SU-DHL-6 (cell line): ENCODE measurements at regions not wholly inside any gene's neighbourhood (a gene's known extent, or its start where the extent isn't known, plus 50 kb on each side); places are given as distances from the start of the nearest gene placed in this dataset.
"Not testable (repeated sequence)": the region's sequence is repeated elsewhere in the genome, so short reads cannot be mapped to it uniquely, and the experiment has no call there.

Experiments
- H2AFZ ChIP-seq: fragments of 200-600 bp; sonication (generic); 2 replicates; pipeline ENCODE4 v1.6.1; 2014; ENCODE audit warnings: low read depth, mild to moderate bottlenecking, moderate library complexity, mixed read lengths, antibody characterized with exemption, low read length; ENCODE audit not compliant: severe bottlenecking
- H3F3A ChIP-seq: fragments of 200-600 bp; shearing (Covaris generic); 2 replicates; pipeline ENCODE4 v1.6.0; 2016; ENCODE audit warnings: antibody characterized with exemption, mild to moderate bottlenecking; ENCODE audit not compliant: insufficient read depth
- H3K27ac ChIP-seq: fragments of 200-600 bp; sonication (generic); 2 replicates; pipeline ENCODE4 v1.5.1; 2016; ENCODE audit warnings: low read depth, mild to moderate bottlenecking, low read length, moderate library complexity, mixed read lengths
- H3K27me3 ChIP-seq: fragments of 200-600 bp; sonication (generic), shearing (Covaris generic); 2 replicates; pipeline ENCODE4 v1.6.0; 2014; ENCODE audit warnings: mild to moderate bottlenecking, low read length
- H3K36me3 ChIP-seq: fragments of 200-600 bp; sonication (generic); 2 replicates; pipeline ENCODE4 v1.6.1; 2014; ENCODE audit warnings: mild to moderate bottlenecking, low read length, mixed read lengths
- H3K4me2 ChIP-seq: fragments of 300-600, 200-600 bp; shearing (Covaris generic), sonication (generic); 2 replicates; pipeline ENCODE4 v1.6.0; 2014; ENCODE audit warnings: low read length, low read depth, mild to moderate bottlenecking; ENCODE audit not compliant: poor library complexity, severe bottlenecking
- H3K4me3 ChIP-seq: fragments of 200-600 bp; sonication (generic); 2 replicates; pipeline ENCODE4 v1.5.1; 2014; ENCODE audit warnings: antibody characterized with exemption, low read length, mild to moderate bottlenecking, mixed read lengths; ENCODE audit not compliant: insufficient read depth, poor library complexity, severe bottlenecking
- H3K79me2 ChIP-seq: fragments of 200-600 bp; sonication (generic); 2 replicates; pipeline ENCODE4 v1.6.1; 2014; ENCODE audit warnings: mild to moderate bottlenecking, low read length, moderate library complexity; ENCODE audit not compliant: insufficient read depth
- H3K9ac ChIP-seq: fragments of 200-600 bp; sonication (generic); 2 replicates; pipeline ENCODE4 v1.7.0; 2014; ENCODE audit warnings: mild to moderate bottlenecking, low read length
- H3K9me2 ChIP-seq: fragments of 200-600 bp; sonication (generic); replicated peaks from 2 replicates; pipeline ENCODE4 v1.6.1; 2014; ENCODE audit warnings: low read length; ENCODE audit not compliant: insufficient read depth
- H3K9me3 ChIP-seq: fragments of 200-600 bp; sonication (generic); 2 replicates; pipeline ENCODE4 v1.6.1; 2014; ENCODE audit warnings: low read length, mixed read lengths; ENCODE audit not compliant: insufficient read depth
- H4K20me1 ChIP-seq: fragments of 200-600 bp; sonication (generic); 2 replicates; pipeline ENCODE4 v1.6.1; 2014; ENCODE audit warnings: low read depth, mild to moderate bottlenecking, antibody characterized with exemption, low read length, moderate library complexity, mixed read lengths
- EZH2phosphoT487 ChIP-seq: fragments of 200-600 bp; sonication (generic), shearing (Covaris generic); conservative IDR thresholded peaks from 2 replicates; pipeline ENCODE4 v1.6.1; 2018; ENCODE audit warnings: mild to moderate bottlenecking, antibody characterized with exemption, low read length, moderate library complexity, mixed read lengths
- TF ChIP-seq, protein P1 (sequence below): fragments of 200-600 bp; sonication (generic); IDR thresholded peaks from one replicate; pipeline ENCODE4 v1.5.1; 2017; ENCODE audit warnings: antibody characterized with exemption, mild to moderate bottlenecking, low read length, moderate library complexity; ENCODE audit not compliant: insufficient read depth, poor library complexity, severe bottlenecking

DNA sequence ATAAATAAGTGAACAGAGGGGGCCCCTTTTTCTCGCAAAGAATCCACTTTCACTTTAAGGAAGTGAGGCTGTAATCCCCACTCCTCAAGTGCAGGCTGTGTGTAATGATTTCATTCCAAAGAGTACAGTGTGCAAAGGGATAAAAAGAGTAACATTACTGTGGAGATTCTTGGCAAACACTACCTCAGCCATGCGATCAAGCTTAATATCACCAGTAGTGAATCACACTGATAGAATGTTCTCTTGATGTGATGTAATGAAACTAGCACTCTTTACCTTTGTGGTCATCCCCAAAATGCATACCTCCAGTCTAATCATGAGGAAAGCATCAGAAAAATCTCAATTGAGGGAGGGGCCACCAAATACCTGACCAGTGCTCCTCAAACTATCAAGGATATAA, 246.1 kb upstream of the CHORDC1 start:
- Histone ChIP-seq H3K9ac (no peak overlapping the region), H3K36me3 (no peaks in the 10 kb centered on the region), H3F3A (no peaks in the 10 kb centered on the region), H3K27me3 (no peaks in the 10 kb centered on the region), H3K79me2 (no peaks in the 10 kb centered on the region), H3K27ac (no peak overlapping the region), H2AFZ (no peak overlapping the region), H4K20me1 (no peaks in the 10 kb centered on the region), H3K9me3 (no peaks in the 10 kb centered on the region), H3K4me3 (no peak overlapping the region), H3K9me2 (no peaks in the 10 kb centered on the region), H3K4me2 (no peak overlapping the region)
- no peak for TF ChIP-seq EZH2phosphoT487
- TF ChIP-seq, protein P1, sequence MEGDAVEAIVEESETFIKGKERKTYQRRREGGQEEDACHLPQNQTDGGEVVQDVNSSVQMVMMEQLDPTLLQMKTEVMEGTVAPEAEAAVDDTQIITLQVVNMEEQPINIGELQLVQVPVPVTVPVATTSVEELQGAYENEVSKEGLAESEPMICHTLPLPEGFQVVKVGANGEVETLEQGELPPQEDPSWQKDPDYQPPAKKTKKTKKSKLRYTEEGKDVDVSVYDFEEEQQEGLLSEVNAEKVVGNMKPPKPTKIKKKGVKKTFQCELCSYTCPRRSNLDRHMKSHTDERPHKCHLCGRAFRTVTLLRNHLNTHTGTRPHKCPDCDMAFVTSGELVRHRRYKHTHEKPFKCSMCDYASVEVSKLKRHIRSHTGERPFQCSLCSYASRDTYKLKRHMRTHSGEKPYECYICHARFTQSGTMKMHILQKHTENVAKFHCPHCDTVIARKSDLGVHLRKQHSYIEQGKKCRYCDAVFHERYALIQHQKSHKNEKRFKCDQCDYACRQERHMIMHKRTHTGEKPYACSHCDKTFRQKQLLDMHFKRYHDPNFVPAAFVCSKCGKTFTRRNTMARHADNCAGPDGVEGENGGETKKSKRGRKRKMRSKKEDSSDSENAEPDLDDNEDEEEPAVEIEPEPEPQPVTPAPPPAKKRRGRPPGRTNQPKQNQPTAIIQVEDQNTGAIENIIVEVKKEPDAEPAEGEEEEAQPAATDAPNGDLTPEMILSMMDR = no peak

- H3K27ac ChIP-seq = no peak overlapping the region
Measured at GRCh38 chr11:90465553-90465952, 242.7 kb upstream of the CHORDC1 start.

GRCh38 chr11:90455347-90455920, 232.6 kb upstream of the CHORDC1 start:
- not testable (repeated sequence) for H4K20me1 ChIP-seq

More at GRCh38 chr11:90465553-90465952, 242.7 kb upstream of the CHORDC1 start:
- TF ChIP-seq, protein P1 = no peak
- TF ChIP-seq EZH2phosphoT487 = no peak
- H4K20me1 ChIP-seq = no peaks in the 10 kb centered on the region
- H2AFZ ChIP-seq = no peak overlapping the region
- H3K4me2 ChIP-seq = no peak overlapping the region
- H3K9ac ChIP-seq = no peak overlapping the region
- H3K36me3 ChIP-seq = no peaks in the 10 kb centered on the region
- H3K4me3 ChIP-seq = no peak overlapping the region
- no peaks in the 10 kb centered on the region for H3K9me2 ChIP-seq
- no peaks in the 10 kb centered on the region for H3K27me3 ChIP-seq
- H3K9me3 ChIP-seq = no peaks in the 10 kb centered on the region
- H3F3A ChIP-seq = no peaks in the 10 kb centered on the region
- H3K79me2 ChIP-seq = no peaks in the 10 kb centered on the region

DNA sequence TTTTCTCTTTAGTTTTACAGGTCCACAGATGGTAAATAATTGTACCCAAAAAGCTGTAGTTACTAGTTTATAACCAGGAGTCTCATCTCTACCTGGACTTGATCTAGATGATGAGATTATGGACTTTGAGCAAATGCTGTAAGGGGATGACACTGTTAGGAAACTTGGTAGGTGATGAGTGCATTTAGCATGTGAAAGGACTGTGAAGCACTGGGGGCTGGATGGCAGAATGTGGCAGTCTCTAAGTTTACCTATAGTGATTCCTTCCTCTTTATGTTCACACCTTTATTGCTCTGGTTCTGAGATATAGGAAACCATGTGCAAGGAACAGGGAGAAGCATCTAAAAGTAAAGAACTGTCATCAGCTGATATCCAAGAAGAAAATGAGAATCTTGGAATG, 230.7 kb upstream of the CHORDC1 start:
- Histone ChIP-seq H3K79me2 (no peaks in the 10 kb centered on the region), H3K36me3 (no peaks in the 10 kb centered on the region), H4K20me1 (no peaks in the 10 kb centered on the region), H3K9ac (no peak overlapping the region), H3F3A (no peaks in the 10 kb centered on the region), H3K4me3 (no peak overlapping the region), H2AFZ (no peak overlapping the region), H3K27ac (no peak overlapping the region), H3K27me3 (no peaks in the 10 kb centered on the region), H3K4me2 (no peak overlapping the region), H3K9me3 (0 out of 2 replicates have a peak, but pooled peaks cover 5% of the 10 kb centered on the region), H3K9me2 (no peaks in the 10 kb centered on the region)
- TF ChIP-seq, protein P1 = no peak
- TF ChIP-seq EZH2phosphoT487 = no peak

More at GRCh38 chr11:90455347-90455920, 232.6 kb upstream of the CHORDC1 start:
- H3K79me2 ChIP-seq, H3K27ac ChIP-seq, H3K4me2 ChIP-seq, H2AFZ ChIP-seq, H3K9me2 ChIP-seq, H3K4me3 ChIP-seq, H3K36me3 ChIP-seq, H3K9me3 ChIP-seq, H3K9ac ChIP-seq, H3K27me3 ChIP-seq, H3F3A ChIP-seq: not testable (repeated sequence)
